Progenitor cell of endocrine pancreas (in vitro differentiated cells): ENCODE measurements at regions not wholly inside any gene's neighbourhood (a gene's known extent, or its start where the extent isn't known, plus 50 kb on each side); places are given as distances from the start of the nearest gene placed in this dataset.

Experiments used
- DNase-seq: peaks from one replicate; pipeline ENCODE4 v3.0.0; 2021; ENCODE audit warnings: low spot score; ENCODE audit not compliant: unreplicated experiment
- H3K27ac Mint-ChIP-seq: 2 replicates; pipeline ENCODE4 v1.8.0; 2021; ENCODE audit warnings: mild to moderate bottlenecking, moderate library complexity, mixed read lengths
- H3K27me3 Mint-ChIP-seq: 2 replicates; pipeline ENCODE4 v1.8.0; 2021; ENCODE audit warnings: mixed read lengths
- H3K36me3 Mint-ChIP-seq: 2 replicates; pipeline ENCODE4 v1.8.0; 2022; ENCODE audit warnings: mixed read lengths; ENCODE audit not compliant: insufficient read depth
- H3K4me1 Mint-ChIP-seq: 2 replicates; pipeline ENCODE4 v1.8.0; 2021; ENCODE audit warnings: low read depth, mixed read lengths
- H3K4me3 Mint-ChIP-seq: 2 replicates; pipeline ENCODE4 v1.8.0; 2021; ENCODE audit warnings: low read depth, mild to moderate bottlenecking, moderate library complexity, mixed read lengths
- H3K9me3 Mint-ChIP-seq: 2 replicates; pipeline ENCODE4 v1.8.0; 2021; ENCODE audit warnings: low read depth, mixed read lengths
- CTCF ChIP-seq: fragments of 200-600 bp; sonication (generic); IDR thresholded peaks from one replicate; pipeline ENCODE4 v1.5.0; 2021; ENCODE audit warnings: antibody characterized with exemption, mild to moderate bottlenecking; ENCODE audit not compliant: unreplicated experiment

- no peak for DNase-seq
- peaks cover 2% of the 10 kb centered on the region for H3K9me3 Mint-ChIP-seq
- peaks cover 10% of the 10 kb centered on the region for H3K4me1 Mint-ChIP-seq
- H3K36me3 Mint-ChIP-seq, result peaks cover under 1% of the 10 kb centered on the region
- H3K4me3 Mint-ChIP-seq, result no peak overlapping the region
- no peaks in the 10 kb centered on the region for H3K27me3 Mint-ChIP-seq
- no peak overlapping the region for H3K27ac Mint-ChIP-seq
- TF ChIP-seq CTCF, result no peak
Observed at GRCh38 chr6:109229536-109229935, 134.2 kb downstream of the CEP57L1 start.

- no peaks in the 10 kb centered on the region for H3K27me3 Mint-ChIP-seq
- H3K36me3 Mint-ChIP-seq, result no peaks in the 10 kb centered on the region
- no peak for DNase-seq
- TF ChIP-seq CTCF, result no peak
- H3K27ac Mint-ChIP-seq, result no peak overlapping the region
- H3K4me3 Mint-ChIP-seq, result no peak overlapping the region
- H3K9me3 Mint-ChIP-seq, result no peaks in the 10 kb centered on the region
- peaks cover 10% of the 10 kb centered on the region for H3K4me1 Mint-ChIP-seq
Observed at GRCh38 chr6:109227646-109228045, 132.3 kb downstream of the CEP57L1 start.

GRCh38 chr6:109226353-109226752, 131.0 kb downstream of the CEP57L1 start:
- Mint-ChIP-seq H3K4me3 (no peak overlapping the region), H3K27ac (no peak overlapping the region)
- no peak for TF ChIP-seq CTCF

GRCh38 chr6:109225946-109226345, 130.6 kb downstream of the CEP57L1 start:
- no peak for DNase-seq
- H3K27ac Mint-ChIP-seq, result no peak overlapping the region
- H3K27me3 Mint-ChIP-seq, result no peaks in the 10 kb centered on the region
- no peak overlapping the region for H3K4me3 Mint-ChIP-seq
- peaks cover 10% of the 10 kb centered on the region for H3K4me1 Mint-ChIP-seq
- H3K9me3 Mint-ChIP-seq, result no peaks in the 10 kb centered on the region
- TF ChIP-seq CTCF, result no peak
- no peaks in the 10 kb centered on the region for H3K36me3 Mint-ChIP-seq

More at GRCh38 chr6:109226353-109226752, 131.0 kb downstream of the CEP57L1 start:
- H3K9me3 Mint-ChIP-seq, result no peaks in the 10 kb centered on the region
- peaks cover 10% of the 10 kb centered on the region for H3K4me1 Mint-ChIP-seq
- DNase-seq, result no peak
- no peaks in the 10 kb centered on the region for H3K36me3 Mint-ChIP-seq
- no peaks in the 10 kb centered on the region for H3K27me3 Mint-ChIP-seq

- TF ChIP-seq CTCF, result no peak
- no peak overlapping the region for H3K27ac Mint-ChIP-seq
- DNase-seq, result no peak
- H3K9me3 Mint-ChIP-seq, result no peaks in the 10 kb centered on the region
- peaks cover 10% of the 10 kb centered on the region for H3K4me1 Mint-ChIP-seq
- no peak overlapping the region for H3K4me3 Mint-ChIP-seq
- no peaks in the 10 kb centered on the region for H3K36me3 Mint-ChIP-seq
- no peaks in the 10 kb centered on the region for H3K27me3 Mint-ChIP-seq
Observed at GRCh38 chr6:109224994-109225393, 129.7 kb downstream of the CEP57L1 start.
